Skeletal muscle tissue (tissue), 3 donors: ENCODE measurements at regions not wholly inside any gene's neighbourhood (a gene's known extent, or its start where the extent isn't known, plus 50 kb on each side); places are given as distances from the start of the nearest gene placed in this dataset.

ENCODE experiments used
- H3K27ac ChIP-seq: one replicate; pipeline ENCODE4 v1.7.0; 2013; ENCODE audit warnings: mild to moderate bottlenecking, low read depth, low read length, inconsistent platforms
- H3K27me3 ChIP-seq, 3 donors: one replicate each; pipeline ENCODE4 v1.7.0; 2013; ENCODE audit warnings: low read length in 3 of 3; ENCODE audit not compliant: control insufficient read depth in 3 of 3, insufficient read depth in 3 of 3
- H3K36me3 ChIP-seq, 3 donors: one replicate each; pipeline ENCODE4 v1.7.0; 2013; ENCODE audit warnings: low read length in 3 of 3; ENCODE audit not compliant: control insufficient read depth in 3 of 3, insufficient read depth in 3 of 3
- H3K4me1 ChIP-seq, 3 donors: one replicate each; pipeline ENCODE4 v1.7.0; 2013; ENCODE audit warnings: low read length in 3 of 3, mild to moderate bottlenecking in 3 of 3; ENCODE audit not compliant: control insufficient read depth in 3 of 3, insufficient read depth in 3 of 3
- H3K4me3 ChIP-seq, 3 donors: one replicate each; pipeline ENCODE4 v1.7.0; 2013; ENCODE audit warnings: low read length in 3 of 3
- H3K9ac ChIP-seq, 3 donors: one replicate each; pipeline ENCODE4 v1.7.0; 2013; ENCODE audit warnings: low read length in 3 of 3, mild to moderate bottlenecking in 3 of 3, moderate library complexity in 2 of 3, low read depth in 1 of 3
- H3K9me3 ChIP-seq, 3 donors: one replicate each; pipeline ENCODE4 v1.7.0; 2013; ENCODE audit warnings: low read length in 3 of 3; ENCODE audit not compliant: control insufficient read depth in 3 of 3
- donor health status: Osteomylitis.

GRCh38 chr3:182190056-182190455 is 478.3 kb downstream of the SOX2 start:
- Histone ChIP-seq H3K9me3 (no peaks in the 10 kb centered on the region), H3K4me1 (no peaks in the 10 kb centered on the region), H3K27ac (no peak overlapping the region), H3K9ac (no peak overlapping the region), H3K36me3 (no peaks in the 10 kb centered on the region), H3K4me3 (no peak overlapping the region), H3K27me3 (no peaks in the 10 kb centered on the region)

DNA sequence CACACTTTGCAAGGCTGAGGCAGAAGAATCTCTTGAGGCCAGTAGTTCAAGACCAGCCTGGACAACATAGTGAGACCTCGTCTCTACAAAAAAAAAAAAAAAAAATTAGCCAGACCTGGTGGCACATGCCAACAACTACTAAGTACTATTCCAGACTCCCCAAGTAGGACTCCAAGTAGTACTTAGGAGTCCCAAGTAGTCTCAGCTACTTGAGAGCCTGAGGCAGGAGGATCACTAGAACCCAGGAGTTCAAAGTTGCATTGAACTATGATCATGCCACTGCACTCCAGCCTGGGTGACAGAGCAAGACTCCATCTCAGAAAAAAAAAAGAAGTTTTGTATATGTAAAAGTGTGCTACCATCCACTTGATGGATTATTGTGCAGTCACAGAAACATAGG is 486.6 kb downstream of the SOX2 start:
- no peaks in the 10 kb centered on the region for H3K27me3 ChIP-seq
- no peaks in the 10 kb centered on the region for H3K9me3 ChIP-seq
- H3K36me3 ChIP-seq: no peaks in the 10 kb centered on the region
- H3K4me3 ChIP-seq: no peak overlapping the region
- no peak overlapping the region for H3K27ac ChIP-seq
- no peak overlapping the region for H3K9ac ChIP-seq
- H3K4me1 ChIP-seq: no peaks in the 10 kb centered on the region

DNA sequence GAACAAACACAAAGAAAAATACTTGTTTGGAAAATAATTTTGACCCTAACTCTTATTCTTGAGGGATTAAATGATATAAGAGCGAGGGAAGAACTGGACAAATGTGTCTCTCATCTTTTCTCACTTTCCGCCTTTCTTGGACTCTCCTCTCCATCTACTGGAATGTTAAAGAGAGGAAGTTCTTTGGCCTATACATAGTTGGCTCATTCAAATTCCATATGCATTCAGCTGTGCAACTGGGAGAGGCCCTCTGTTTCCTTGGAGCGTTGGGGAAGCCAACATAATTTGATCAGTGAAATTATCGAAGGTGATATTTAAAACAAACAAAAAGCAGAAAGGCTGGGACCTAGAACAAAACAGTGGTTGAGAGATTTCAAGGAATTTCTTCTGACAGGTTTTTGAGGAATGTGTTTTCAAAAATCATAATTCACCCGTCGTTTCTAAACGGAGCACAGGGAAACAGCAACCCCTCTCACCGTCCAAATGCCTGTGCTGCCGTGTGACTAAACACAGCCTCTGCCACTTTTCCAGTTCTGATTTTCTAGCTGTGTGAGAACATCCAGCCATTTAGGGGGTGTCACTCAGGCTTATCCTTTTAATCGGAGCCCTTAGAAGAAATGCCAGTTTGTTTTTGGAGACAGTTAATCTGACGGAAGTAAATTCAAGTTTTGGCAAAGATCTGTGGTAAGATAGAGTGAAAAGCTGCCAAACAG is 489.9 kb downstream of the SOX2 start:
- no peaks in the 10 kb centered on the region for H3K36me3 ChIP-seq
- no peaks in the 10 kb centered on the region for H3K27me3 ChIP-seq
- no peak overlapping the region for H3K9ac ChIP-seq
- no peaks in the 10 kb centered on the region for H3K9me3 ChIP-seq
- H3K4me1 ChIP-seq: no peaks in the 10 kb centered on the region
- H3K4me3 ChIP-seq: no peak overlapping the region
- H3K27ac ChIP-seq: no peak overlapping the region

DNA sequence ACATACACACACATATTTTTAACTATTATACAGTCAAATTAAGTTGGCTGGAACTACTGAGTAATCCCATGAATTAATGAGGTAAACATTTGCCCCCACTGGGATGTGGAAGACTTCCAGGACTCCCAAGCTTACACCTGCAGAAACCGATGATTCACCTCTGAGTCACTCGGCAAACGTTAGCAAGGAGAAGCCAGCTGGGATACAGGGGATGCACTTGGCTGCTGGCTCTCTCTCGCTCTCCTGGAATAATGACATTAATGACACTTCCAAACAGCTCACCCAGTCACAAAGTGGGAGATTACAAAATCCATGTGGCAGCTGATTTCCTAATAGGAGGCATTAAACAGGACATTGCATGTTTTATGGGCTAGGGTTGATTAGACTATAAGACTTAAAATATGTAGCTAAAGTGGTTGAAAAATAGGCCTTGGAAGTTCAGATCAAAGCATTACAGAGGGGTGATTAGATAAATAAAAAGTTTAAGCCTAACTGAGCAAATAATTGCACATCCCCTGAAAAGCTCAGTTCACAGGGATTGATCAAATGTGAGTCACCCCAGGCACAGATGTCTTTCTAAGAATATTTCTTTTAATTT is 500.9 kb downstream of the SOX2 start:
- Histone ChIP-seq H3K27ac (no peak overlapping the region), H3K9ac (no peak overlapping the region), H3K9me3 (no peaks in the 10 kb centered on the region), H3K36me3 (no peaks in the 10 kb centered on the region), H3K27me3 (no peaks in the 10 kb centered on the region), H3K4me1 (no peaks in the 10 kb centered on the region), H3K4me3 (no peak overlapping the region)

- Histone ChIP-seq H3K9me3 (no peaks in the 10 kb centered on the region), H3K4me3 (no peak overlapping the region), H3K27me3 (no peaks in the 10 kb centered on the region), H3K4me1 (no peaks in the 10 kb centered on the region), H3K27ac (no peak overlapping the region), H3K36me3 (no peaks in the 10 kb centered on the region), H3K9ac (no peak overlapping the region)
Observed at GRCh38 chr3:182214416-182214815, 502.7 kb downstream of the SOX2 start.

DNA sequence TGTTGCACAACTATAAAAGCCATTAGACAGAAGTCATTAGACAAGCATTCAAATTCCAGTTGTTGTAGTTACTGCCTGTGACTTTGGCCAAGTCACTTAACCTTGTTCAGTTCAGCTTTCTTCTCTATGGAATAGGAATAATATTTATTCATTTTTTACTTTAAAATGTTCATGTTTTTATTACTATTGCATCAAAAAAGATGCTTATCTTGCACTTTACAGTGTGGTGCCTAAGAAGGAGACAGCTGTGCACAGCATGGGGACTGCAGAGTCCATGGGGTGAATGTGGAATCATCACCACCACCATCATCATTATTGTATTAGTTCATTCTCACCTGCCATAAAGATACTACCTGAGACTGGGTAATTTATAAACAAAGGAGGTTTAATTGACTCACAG is 504.2 kb downstream of the SOX2 start:
- H3K36me3 ChIP-seq: no peaks in the 10 kb centered on the region
- H3K4me1 ChIP-seq: no peaks in the 10 kb centered on the region
- no peak overlapping the region for H3K9ac ChIP-seq
- H3K4me3 ChIP-seq: no peak overlapping the region
- H3K27ac ChIP-seq: no peak overlapping the region
- no peaks in the 10 kb centered on the region for H3K27me3 ChIP-seq
- no peaks in the 10 kb centered on the region for H3K9me3 ChIP-seq

- no peaks in the 10 kb centered on the region for H3K27me3 ChIP-seq
- no peak overlapping the region for H3K4me3 ChIP-seq
- H3K27ac ChIP-seq: no peak overlapping the region
- no peaks in the 10 kb centered on the region for H3K9me3 ChIP-seq
- H3K4me1 ChIP-seq: no peaks in the 10 kb centered on the region
- H3K9ac ChIP-seq: no peak overlapping the region
- H3K36me3 ChIP-seq: no peaks in the 10 kb centered on the region
Observed at GRCh38 chr3:182216311-182216970, 504.7 kb downstream of the SOX2 start.

DNA sequence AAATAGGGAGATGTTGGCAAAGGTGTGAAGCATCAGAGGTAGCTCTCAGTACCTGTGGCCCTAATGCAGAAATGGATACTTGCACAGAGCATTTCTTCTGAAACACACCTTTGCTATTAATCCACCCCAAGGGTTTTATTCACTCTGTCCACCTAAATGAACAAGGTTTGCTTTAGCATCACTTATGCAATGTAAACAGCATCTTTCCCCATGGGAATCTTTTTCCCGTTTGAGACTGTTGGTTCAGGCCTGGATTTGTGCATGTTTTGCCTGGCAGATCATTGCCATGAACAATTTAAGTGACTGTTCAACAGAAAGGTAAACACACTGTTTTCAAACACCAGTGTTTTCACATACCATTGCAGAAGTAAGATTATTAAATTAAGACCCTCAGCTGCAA is 508.3 kb downstream of the SOX2 start:
- no peak overlapping the region for H3K4me3 ChIP-seq
- no peaks in the 10 kb centered on the region for H3K4me1 ChIP-seq
- no peak overlapping the region for H3K9ac ChIP-seq
- H3K9me3 ChIP-seq: no peaks in the 10 kb centered on the region
- H3K27me3 ChIP-seq: no peaks in the 10 kb centered on the region
- no peak overlapping the region for H3K27ac ChIP-seq
- no peaks in the 10 kb centered on the region for H3K36me3 ChIP-seq

DNA sequence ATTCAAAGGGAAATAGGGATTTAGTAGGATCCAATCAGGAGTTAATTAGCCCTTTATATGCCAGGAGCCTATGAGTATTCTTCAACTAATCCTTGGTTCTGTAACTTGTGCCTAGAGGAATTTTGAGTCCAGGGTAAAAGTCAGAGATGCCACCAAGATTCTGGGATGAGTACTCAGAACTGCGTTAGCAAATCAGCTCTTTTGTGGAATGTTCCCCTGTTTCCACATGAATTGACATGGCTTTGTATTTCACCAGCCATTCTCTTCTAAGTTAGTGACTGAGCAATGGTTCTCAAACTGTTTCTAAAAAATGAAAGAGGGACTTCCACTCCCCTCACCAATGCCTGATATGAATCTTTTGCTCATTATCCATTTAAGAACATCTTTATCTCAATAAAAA is 508.7 kb downstream of the SOX2 start:
- Histone ChIP-seq H3K9me3 (no peaks in the 10 kb centered on the region), H3K4me1 (no peaks in the 10 kb centered on the region), H3K9ac (no peak overlapping the region), H3K27me3 (no peaks in the 10 kb centered on the region), H3K27ac (no peak overlapping the region), H3K4me3 (no peak overlapping the region), H3K36me3 (no peaks in the 10 kb centered on the region)

GRCh38 chr3:182226995-182227394 is 515.3 kb downstream of the SOX2 start:
- Histone ChIP-seq H3K27ac (no peak overlapping the region), H3K4me3 (no peak overlapping the region), H3K9ac (no peak overlapping the region), H3K4me1 (no peaks in the 10 kb centered on the region), H3K27me3 (no peaks in the 10 kb centered on the region), H3K36me3 (no peaks in the 10 kb centered on the region), H3K9me3 (no peaks in the 10 kb centered on the region)
